ENCODE measurements at regions not wholly inside any gene's neighbourhood (a gene's known extent, or its start where the extent isn't known, plus 50 kb on each side); places are given as distances from the start of the nearest gene placed in this dataset.

- H4K20me1 ChIP-seq (ENCODE audit: insufficient read depth, low read length, poor library complexity, severe bottlenecking), result no peaks in the 10 kb centered on the region
- H3K79me2 ChIP-seq (ENCODE audit: insufficient read depth, low read length), result no peaks in the 10 kb centered on the region
- H3K9ac ChIP-seq (ENCODE audit: low read depth, low read length, poor library complexity, severe bottlenecking), result no peak overlapping the region
- no peaks in the 10 kb centered on the region for H3K9me2 ChIP-seq (replicated peaks; ENCODE audit: low read depth, low read length)
- no peaks in the 10 kb centered on the region for H3K27me3 ChIP-seq (ENCODE audit: insufficient read depth, low read length, poor library complexity, severe bottlenecking)
- no peaks in the 10 kb centered on the region for H3K9me3 ChIP-seq (ENCODE audit: insufficient read depth, low read depth, low read length)
- peak overlapping the region; percentile 53; the same call in 1 of the 2 replicates for H2AFZ ChIP-seq (ENCODE audit: low read length)
- no peak overlapping the region for H3K4me3 ChIP-seq (ENCODE audit: low read length, poor library complexity, severe bottlenecking)
- no peaks in the 10 kb centered on the region for H3K4me1 ChIP-seq (ENCODE audit: insufficient read depth, low read length, poor library complexity, severe bottlenecking)
- no peaks in the 10 kb centered on the region for H3F3A ChIP-seq (ENCODE audit: low read depth)
- TF ChIP-seq CTCF (conservative IDR thresholded peaks at IDR 0.05; ENCODE audit: low read length), result no peak
- no peak for TF ChIP-seq EZH2phosphoT487 (IDR thresholded peaks at IDR 0.05; ENCODE audit: borderline replicate concordance)
- no peaks in the 10 kb centered on the region for H3K36me3 ChIP-seq (ENCODE audit: insufficient read depth, low read length)
- peak overlapping the region; percentile 29 for H3K4me2 ChIP-seq (ENCODE audit: low read depth, low read length, poor library complexity, severe bottlenecking)
These were observed 993.9 kb upstream of the ACO1 start for GRCh38 chr9:31390403-31391025.

- Histone ChIP-seq H4K20me1 (ENCODE audit: insufficient read depth, low read length, poor library complexity, severe bottlenecking) (no peaks in the 10 kb centered on the region), H3K4me2 (ENCODE audit: low read depth, low read length, poor library complexity, severe bottlenecking) (no peak overlapping the region), H2AFZ (ENCODE audit: low read length) (no peak overlapping the region)
These were observed 991.2 kb upstream of the ACO1 start for GRCh38 chr9:31393240-31393639.

GRCh38 chr9:31394015-31394473 is 990.4 kb upstream of the ACO1 start:
- H3F3A ChIP-seq (ENCODE audit: low read depth), result no peaks in the 10 kb centered on the region
- H3K4me1 ChIP-seq (ENCODE audit: insufficient read depth, low read length, poor library complexity, severe bottlenecking), result no peaks in the 10 kb centered on the region
- no peaks in the 10 kb centered on the region for H3K79me2 ChIP-seq (ENCODE audit: insufficient read depth, low read length)
- H3K9me3 ChIP-seq (ENCODE audit: insufficient read depth, low read depth, low read length), result no peaks in the 10 kb centered on the region
- H3K4me3 ChIP-seq (ENCODE audit: low read length, poor library complexity, severe bottlenecking), result no peak overlapping the region
- no peaks in the 10 kb centered on the region for H3K36me3 ChIP-seq (ENCODE audit: insufficient read depth, low read length)
- H3K27me3 ChIP-seq (ENCODE audit: insufficient read depth, low read length, poor library complexity, severe bottlenecking), result no peaks in the 10 kb centered on the region
- no peak for TF ChIP-seq EZH2phosphoT487 (IDR thresholded peaks at IDR 0.05; ENCODE audit: borderline replicate concordance)
- no peak for TF ChIP-seq CTCF (conservative IDR thresholded peaks at IDR 0.05; ENCODE audit: low read length)
- no peaks in the 10 kb centered on the region for H3K9me2 ChIP-seq (replicated peaks; ENCODE audit: low read depth, low read length)
- no peak overlapping the region for H3K4me2 ChIP-seq (ENCODE audit: low read depth, low read length, poor library complexity, severe bottlenecking)
- H4K20me1 ChIP-seq (ENCODE audit: insufficient read depth, low read length, poor library complexity, severe bottlenecking), result no peaks in the 10 kb centered on the region
- H2AFZ ChIP-seq (ENCODE audit: low read length), result no peak overlapping the region
- no peak overlapping the region for H3K9ac ChIP-seq (ENCODE audit: low read depth, low read length, poor library complexity, severe bottlenecking)

More at GRCh38 chr9:31393240-31393639, 991.2 kb upstream of the ACO1 start:
- Histone ChIP-seq H3K9me3 (ENCODE audit: insufficient read depth, low read depth, low read length) (no peaks in the 10 kb centered on the region), H3K9me2 (replicated peaks; ENCODE audit: low read depth, low read length) (no peaks in the 10 kb centered on the region), H3K27me3 (ENCODE audit: insufficient read depth, low read length, poor library complexity, severe bottlenecking) (no peaks in the 10 kb centered on the region), H3K4me1 (ENCODE audit: insufficient read depth, low read length, poor library complexity, severe bottlenecking) (no peaks in the 10 kb centered on the region), H3K4me3 (ENCODE audit: low read length, poor library complexity, severe bottlenecking) (no peak overlapping the region), H3K79me2 (ENCODE audit: insufficient read depth, low read length) (no peaks in the 10 kb centered on the region), H3K9ac (ENCODE audit: low read depth, low read length, poor library complexity, severe bottlenecking) (no peak overlapping the region), H3F3A (ENCODE audit: low read depth) (no peaks in the 10 kb centered on the region), H3K36me3 (ENCODE audit: insufficient read depth, low read length) (no peaks in the 10 kb centered on the region)
- TF ChIP-seq CTCF (conservative IDR thresholded peaks at IDR 0.05; ENCODE audit: low read length), result no peak
- TF ChIP-seq EZH2phosphoT487 (IDR thresholded peaks at IDR 0.05; ENCODE audit: borderline replicate concordance), result no peak

All from Loucy (cell line).